ENCODE measurements at regions not wholly inside any gene's neighbourhood (a gene's known extent, or its start where the extent isn't known, plus 50 kb on each side); places are given as distances from the start of the nearest gene placed in this dataset.
A peak's percentile ranks its signal among the peaks of the same experiment; 100 is the strongest.
"Not testable (repeated sequence)": the region's sequence is repeated elsewhere in the genome, so short reads cannot be mapped to it uniquely, and the experiment has no call there.

- no peaks in the 10 kb centered on the region for H3K9me3 Mint-ChIP-seq
- no peak for ATAC-seq
- peaks cover 26 to 42% of the 10 kb centered on the region in 2 donors for H3K4me1 Mint-ChIP-seq (ENCODE audit: low read depth in 2 of 2)
- no peaks in the 10 kb centered on the region for H3K36me3 Mint-ChIP-seq
- no peak overlapping the region for H3K4me3 Mint-ChIP-seq
- DNase-seq (ENCODE audit: low spot score) = no peak
- peak overlapping the region in 1 of 2 donors; percentile 10 for H3K27ac Mint-ChIP-seq
- H3K27me3 Mint-ChIP-seq = no peaks in the 10 kb centered on the region
Measured at GRCh38 chr9:81819859-81820546, 108.2 kb upstream of the SPATA31D4 start.

DNA sequence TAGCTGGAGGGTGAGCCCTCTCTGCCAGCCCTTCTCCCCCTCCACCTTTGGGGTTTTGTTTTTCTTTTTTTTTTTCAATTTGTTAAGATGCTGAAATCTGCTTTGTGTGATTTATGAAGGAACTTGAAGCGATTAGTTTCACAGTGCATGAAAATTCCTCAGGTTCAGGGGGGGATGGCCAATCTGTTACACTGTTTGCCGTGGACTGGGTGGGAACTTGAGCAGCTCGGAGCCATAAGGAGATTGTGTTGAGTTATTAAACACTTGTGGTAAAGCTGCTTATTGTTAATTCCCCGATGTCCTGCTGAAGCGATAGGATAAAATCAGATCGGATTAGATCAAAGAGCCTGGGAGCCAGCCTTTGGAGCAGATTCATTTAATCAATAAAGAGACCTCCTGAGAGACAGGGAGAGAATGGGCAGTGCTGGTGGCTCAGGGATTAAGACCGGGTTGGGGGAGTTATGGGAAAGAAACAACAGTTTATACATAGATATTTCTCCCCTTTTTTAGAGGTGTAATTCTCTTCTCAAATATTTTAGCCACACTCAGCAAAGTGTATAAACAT lies 105.8 kb upstream of the SPATA31D4 start:
- H3K4me1 Mint-ChIP-seq (ENCODE audit: low read depth in 2 of 2) = peaks cover 18 to 30% of the 10 kb centered on the region in 2 donors
- DNase-seq (ENCODE audit: low spot score) (no peak), ATAC-seq (no peak)
- H3K27ac Mint-ChIP-seq = no peak overlapping the region
- H3K4me3 Mint-ChIP-seq = no peak overlapping the region
- no peaks in the 10 kb centered on the region for H3K9me3 Mint-ChIP-seq
- no peaks in the 10 kb centered on the region for H3K36me3 Mint-ChIP-seq
- no peaks in the 10 kb centered on the region for H3K27me3 Mint-ChIP-seq

DNA sequence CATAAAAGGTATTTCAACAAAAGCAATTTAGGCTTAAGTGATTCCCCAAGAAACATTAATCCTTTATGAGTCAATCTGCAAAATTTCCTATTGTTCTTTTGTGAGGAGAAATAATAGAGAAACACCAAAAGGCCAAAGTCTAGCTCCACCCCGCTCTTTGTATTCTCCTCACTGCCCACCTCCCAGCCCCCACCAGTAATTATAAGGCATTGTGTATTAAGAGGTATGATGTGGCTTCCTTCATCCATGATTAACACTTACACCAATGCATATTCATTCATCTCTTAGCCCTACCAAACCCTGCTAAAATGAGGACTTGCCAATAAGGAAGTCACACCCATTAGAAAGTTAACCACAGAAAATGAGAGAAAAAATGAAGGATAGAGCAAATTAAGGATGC lies 105.3 kb upstream of the SPATA31D4 start:
- Mint-ChIP-seq H3K27ac (no peak overlapping the region), H3K27me3 (no peaks in the 10 kb centered on the region), H3K36me3 (no peaks in the 10 kb centered on the region), H3K9me3 (no peaks in the 10 kb centered on the region), H3K4me3 (no peak overlapping the region), H3K4me1 (ENCODE audit: low read depth in 2 of 2) (peaks cover 18 to 31% of the 10 kb centered on the region in 2 donors)
- DNase-seq (ENCODE audit: low spot score) (no peak), ATAC-seq (no peak)

- DNase-seq (ENCODE audit: low spot score) = no peak
- Mint-ChIP-seq H3K27ac (no peak overlapping the region), H3K4me3 (no peak overlapping the region), H3K27me3 (no peaks in the 10 kb centered on the region), H3K4me1 (ENCODE audit: low read depth in 2 of 2) (peaks cover 18 to 34% of the 10 kb centered on the region in 2 donors), H3K36me3 (no peaks in the 10 kb centered on the region), H3K9me3 (no peaks in the 10 kb centered on the region)
- no peak for ATAC-seq
Measured at GRCh38 chr9:81823672-81824554, 104.3 kb upstream of the SPATA31D4 start.

- ATAC-seq (no peak), DNase-seq (ENCODE audit: low spot score) (no peak)
- Mint-ChIP-seq H3K27ac (no peak overlapping the region), H3K36me3 (no peaks in the 10 kb centered on the region), H3K4me1 (ENCODE audit: low read depth in 2 of 2) (peaks cover 12 to 25% of the 10 kb centered on the region in 2 donors), H3K4me3 (no peak overlapping the region), H3K9me3 (no peaks in the 10 kb centered on the region), H3K27me3 (no peaks in the 10 kb centered on the region)
Measured at GRCh38 chr9:81824802-81825730, 103.2 kb upstream of the SPATA31D4 start.

DNA sequence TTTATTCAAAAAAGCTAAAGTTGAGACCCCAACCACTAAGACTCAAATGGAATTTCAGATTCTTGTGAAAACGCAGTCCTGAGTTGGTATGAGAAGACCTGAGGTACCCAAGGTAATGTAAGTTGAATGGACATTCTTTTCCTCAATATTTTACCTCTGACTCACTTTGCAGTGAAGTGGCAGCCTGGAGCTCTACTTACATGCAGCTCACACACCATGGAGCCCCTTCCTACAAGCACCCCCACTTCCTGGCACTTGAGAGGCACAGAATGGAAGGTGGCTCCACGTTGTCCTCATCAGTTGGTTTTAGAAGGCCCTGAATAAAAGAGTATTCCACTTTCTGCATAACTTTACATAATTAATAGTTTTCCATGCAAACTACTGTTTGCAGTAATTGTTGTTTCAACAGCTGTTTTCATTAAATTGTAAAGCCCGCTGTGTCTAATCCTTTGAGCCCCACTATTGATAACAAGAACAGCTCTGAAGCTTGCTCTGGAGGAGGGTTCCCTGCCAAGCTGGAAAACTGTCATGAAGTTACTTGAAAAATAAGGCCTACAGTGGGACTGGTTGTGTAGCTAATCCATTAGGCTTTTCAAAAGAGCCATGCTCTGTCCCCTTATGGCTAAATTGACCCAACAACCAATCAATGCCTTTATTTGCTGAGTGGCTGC lies 102.2 kb upstream of the SPATA31D4 start:
- DNase-seq (ENCODE audit: low spot score) (no peak), ATAC-seq (no peak)
- no peaks in the 10 kb centered on the region for H3K36me3 Mint-ChIP-seq
- peaks cover 3 to 19% of the 10 kb centered on the region in 2 donors for H3K4me1 Mint-ChIP-seq (ENCODE audit: low read depth in 2 of 2)
- H3K27ac Mint-ChIP-seq = no peak overlapping the region
- H3K4me3 Mint-ChIP-seq = no peak overlapping the region
- H3K9me3 Mint-ChIP-seq = no peaks in the 10 kb centered on the region
- H3K27me3 Mint-ChIP-seq = no peaks in the 10 kb centered on the region

DNA sequence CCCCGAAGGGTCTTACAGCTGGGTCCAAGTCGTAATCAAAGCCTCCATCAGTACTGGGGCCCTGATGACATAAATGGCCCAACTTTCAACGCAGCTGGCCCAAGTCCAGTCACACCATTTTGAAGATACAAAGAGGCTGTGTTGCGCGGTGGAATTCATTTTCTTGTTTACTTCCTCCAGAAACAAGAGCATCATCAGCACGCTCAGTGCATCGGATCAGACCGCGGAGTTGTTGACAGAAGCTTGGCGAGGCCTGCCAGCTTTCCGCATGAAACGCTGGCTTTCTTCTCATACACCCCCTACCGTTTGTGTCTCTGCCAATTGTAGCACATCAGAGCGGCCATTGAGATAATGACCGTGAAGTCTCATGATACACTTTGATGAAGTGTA lies 101.7 kb upstream of the SPATA31D4 start:
- ATAC-seq = no peak
- H3K4me3 Mint-ChIP-seq = no peak overlapping the region
- H3K36me3 Mint-ChIP-seq = no peaks in the 10 kb centered on the region
- no peaks in the 10 kb centered on the region for H3K9me3 Mint-ChIP-seq
- H3K27ac Mint-ChIP-seq = no peak overlapping the region
- no peak for DNase-seq (ENCODE audit: low spot score)
- H3K27me3 Mint-ChIP-seq = no peaks in the 10 kb centered on the region
- peaks cover 0 to 15% of the 10 kb centered on the region in 2 donors for H3K4me1 Mint-ChIP-seq (ENCODE audit: low read depth in 2 of 2)

GRCh38 chr9:81827616-81828296 lies 100.5 kb upstream of the SPATA31D4 start:
- DNase-seq (ENCODE audit: low spot score) (no peak), ATAC-seq (no peak)
- Mint-ChIP-seq H3K4me3 (no peak overlapping the region), H3K27ac (no peak overlapping the region), H3K4me1 (ENCODE audit: low read depth in 2 of 2) (peaks cover 0 to 8% of the 10 kb centered on the region in 2 donors), H3K27me3 (no peaks in the 10 kb centered on the region), H3K36me3 (no peaks in the 10 kb centered on the region), H3K9me3 (no peaks in the 10 kb centered on the region)

GRCh38 chr9:81829195-81829882 lies 98.9 kb upstream of the SPATA31D4 start:
- no peaks in the 10 kb centered on the region for H3K9me3 Mint-ChIP-seq
- ATAC-seq (no peak), DNase-seq (ENCODE audit: low spot score) (no peak)
- no peak overlapping the region for H3K4me3 Mint-ChIP-seq
- H3K27ac Mint-ChIP-seq = no peak overlapping the region
- H3K27me3 Mint-ChIP-seq = no peaks in the 10 kb centered on the region
- H3K4me1 Mint-ChIP-seq (ENCODE audit: low read depth in 2 of 2) = peaks cover 0 to 4% of the 10 kb centered on the region in 2 donors
- H3K36me3 Mint-ChIP-seq = no peaks in the 10 kb centered on the region

DNA sequence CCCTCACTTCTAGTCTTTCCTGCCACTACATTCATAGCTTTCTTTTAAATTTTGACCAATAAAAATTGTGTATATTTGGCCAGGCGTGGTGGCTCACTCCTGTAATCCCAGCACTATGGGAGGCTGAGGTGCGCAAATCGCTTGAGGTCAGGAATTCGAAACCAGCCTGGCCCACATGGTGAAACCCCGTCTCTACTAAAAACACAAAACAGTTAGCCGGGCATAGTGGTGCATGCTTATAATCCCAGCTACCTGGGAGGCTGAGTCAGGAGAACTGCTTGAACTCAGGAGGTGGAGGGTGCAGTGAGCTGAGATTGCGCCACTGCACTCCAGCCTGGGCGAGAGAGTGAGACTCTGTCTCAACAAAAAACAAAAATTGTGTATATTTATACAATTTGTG lies 97.8 kb upstream of the SPATA31D4 start:
- H3K27me3 Mint-ChIP-seq; DNase-seq (ENCODE audit: low spot score); H3K4me1 Mint-ChIP-seq (ENCODE audit: low read depth in 2 of 2); ATAC-seq; H3K27ac Mint-ChIP-seq; H3K36me3 Mint-ChIP-seq; H3K4me3 Mint-ChIP-seq; H3K9me3 Mint-ChIP-seq: not testable (repeated sequence)

DNA sequence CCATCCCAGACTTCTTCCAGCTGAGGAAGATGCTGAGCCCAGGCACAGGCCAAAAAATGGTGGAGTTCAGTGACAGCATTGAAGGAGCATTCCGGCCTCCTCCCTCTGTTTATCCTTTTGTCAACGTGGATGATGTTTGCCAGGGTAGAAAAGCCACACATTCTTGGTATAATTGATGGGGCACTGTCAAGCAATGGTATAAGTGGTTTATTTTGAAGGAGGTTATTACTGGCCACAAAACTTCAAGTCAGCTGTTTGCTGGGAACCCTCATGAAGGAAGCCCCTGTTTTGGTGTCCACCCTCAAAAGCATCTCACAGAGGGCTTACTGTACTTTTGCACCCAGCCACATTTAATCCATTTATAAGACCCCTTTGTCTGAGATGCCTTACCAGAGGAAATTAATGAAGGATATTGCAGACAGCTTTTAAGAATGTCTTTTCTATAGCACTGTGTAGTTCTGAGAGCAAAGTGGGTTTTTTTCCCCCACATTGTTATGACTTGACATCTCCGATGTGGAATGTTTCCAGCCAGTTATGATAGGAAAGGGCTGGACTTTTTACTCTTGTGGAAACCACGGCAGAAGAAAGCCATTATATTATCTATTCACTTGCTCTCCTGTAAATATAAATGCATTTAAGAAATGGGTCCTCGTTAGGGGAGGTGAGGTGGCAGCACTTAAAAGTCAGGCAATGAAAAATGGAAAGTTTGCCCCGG lies 95.5 kb upstream of the SPATA31D4 start:
- peaks cover 0 to 7% of the 10 kb centered on the region in 2 donors for H3K4me1 Mint-ChIP-seq (ENCODE audit: low read depth in 2 of 2)
- H3K36me3 Mint-ChIP-seq = no peaks in the 10 kb centered on the region
- ATAC-seq (no peak), DNase-seq (ENCODE audit: low spot score) (no peak)
- no peak overlapping the region for H3K4me3 Mint-ChIP-seq
- no peak overlapping the region for H3K27ac Mint-ChIP-seq
- no peaks in the 10 kb centered on the region for H3K27me3 Mint-ChIP-seq
- H3K9me3 Mint-ChIP-seq = no peaks in the 10 kb centered on the region

All from natural killer cell treated with Interleukin-12 subunit alpha and Interleukin-12 subunit beta and Interleukin-15 and Interleukin-18, amount 100 ng/mL, for 72 hours (primary cell).